ENCODE measurements at regions not wholly inside any gene's neighbourhood (a gene's known extent, or its start where the extent isn't known, plus 50 kb on each side); places are given as distances from the start of the nearest gene placed in this dataset.

DNA sequence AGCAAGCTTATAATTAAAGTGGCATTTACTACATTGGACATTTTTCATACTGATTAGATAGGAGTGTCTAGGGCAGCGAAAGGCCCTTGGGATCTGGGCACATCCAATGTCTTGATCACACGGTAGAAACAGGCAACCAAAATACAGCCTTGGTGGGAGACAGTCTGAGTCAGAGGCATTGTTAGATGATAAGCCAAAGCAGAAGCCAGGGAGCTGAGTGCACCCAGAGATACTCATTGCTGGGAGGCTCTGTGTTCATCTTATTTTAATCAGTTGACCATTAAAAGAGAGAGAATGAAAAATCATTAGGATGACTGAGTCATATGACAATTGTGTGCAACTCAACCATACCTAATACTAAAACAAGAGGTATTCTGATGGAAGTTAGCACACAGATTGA lies 109.5 kb downstream of the LCA5 start:
- TF ChIP-seq, protein P1, sequence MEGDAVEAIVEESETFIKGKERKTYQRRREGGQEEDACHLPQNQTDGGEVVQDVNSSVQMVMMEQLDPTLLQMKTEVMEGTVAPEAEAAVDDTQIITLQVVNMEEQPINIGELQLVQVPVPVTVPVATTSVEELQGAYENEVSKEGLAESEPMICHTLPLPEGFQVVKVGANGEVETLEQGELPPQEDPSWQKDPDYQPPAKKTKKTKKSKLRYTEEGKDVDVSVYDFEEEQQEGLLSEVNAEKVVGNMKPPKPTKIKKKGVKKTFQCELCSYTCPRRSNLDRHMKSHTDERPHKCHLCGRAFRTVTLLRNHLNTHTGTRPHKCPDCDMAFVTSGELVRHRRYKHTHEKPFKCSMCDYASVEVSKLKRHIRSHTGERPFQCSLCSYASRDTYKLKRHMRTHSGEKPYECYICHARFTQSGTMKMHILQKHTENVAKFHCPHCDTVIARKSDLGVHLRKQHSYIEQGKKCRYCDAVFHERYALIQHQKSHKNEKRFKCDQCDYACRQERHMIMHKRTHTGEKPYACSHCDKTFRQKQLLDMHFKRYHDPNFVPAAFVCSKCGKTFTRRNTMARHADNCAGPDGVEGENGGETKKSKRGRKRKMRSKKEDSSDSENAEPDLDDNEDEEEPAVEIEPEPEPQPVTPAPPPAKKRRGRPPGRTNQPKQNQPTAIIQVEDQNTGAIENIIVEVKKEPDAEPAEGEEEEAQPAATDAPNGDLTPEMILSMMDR (conservative IDR thresholded peaks at IDR 0.05; ENCODE audit: low read depth, low read length), result no peak
- TF ChIP-seq EZH2 (IDR thresholded peaks at IDR 0.05; ENCODE audit: borderline replicate concordance, low read depth, low read length, poor library complexity, severe bottlenecking), result no peak

Data from A673 (cell line).